ENCODE measurements at regions not wholly inside any gene's neighbourhood (a gene's known extent, or its start where the extent isn't known, plus 50 kb on each side); places are given as distances from the start of the nearest gene placed in this dataset.

GRCh38 chr1:90768826-90769225 lies 51.7 kb upstream of the BARHL2 start:
- TF ChIP-seq EZH2phosphoT487 (IDR thresholded peaks at IDR 0.05; ENCODE audit: low read depth, severe bottlenecking, unreplicated experiment) = no peak
- TF ChIP-seq CTCF (IDR thresholded peaks at IDR 0.05; ENCODE audit: poor library complexity) = no peak
- no peak for TF ChIP-seq EZH2 (IDR thresholded peaks at IDR 0.05; ENCODE audit: borderline replicate concordance)
